GM18517 (cell line): ENCODE measurements at regions not wholly inside any gene's neighbourhood (a gene's known extent, or its start where the extent isn't known, plus 50 kb on each side); places are given as distances from the start of the nearest gene placed in this dataset.

Experiments used
- ATAC-seq: cut with Tn5 transposase; IDR thresholded peaks from one replicate; pipeline ENCODE4 v1.9.1; 2021; ENCODE audit warnings: mild to moderate bottlenecking, moderate library complexity; ENCODE audit not compliant: unreplicated experiment

DNA sequence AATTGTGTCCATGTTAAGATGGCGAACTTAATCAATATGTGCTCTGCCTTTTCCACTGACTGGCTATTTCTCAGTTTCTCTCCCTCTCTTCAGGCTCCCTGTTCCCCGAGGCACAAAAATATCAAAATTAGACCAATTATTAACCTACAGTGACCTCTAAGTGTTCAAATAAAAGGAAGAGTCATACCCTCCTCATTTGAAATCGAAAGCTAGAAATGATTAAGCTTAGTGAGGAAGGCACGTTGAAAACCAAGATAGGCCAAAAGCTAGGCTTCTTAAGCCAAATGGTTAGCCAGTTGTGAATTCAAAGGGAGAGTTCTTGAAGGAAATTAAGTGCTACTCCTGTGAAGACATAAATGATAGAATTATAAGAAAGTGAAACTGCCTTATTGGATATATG is 81.1 kb upstream of the MBL2 start:
- ATAC-seq = peak; percentile 66

DNA sequence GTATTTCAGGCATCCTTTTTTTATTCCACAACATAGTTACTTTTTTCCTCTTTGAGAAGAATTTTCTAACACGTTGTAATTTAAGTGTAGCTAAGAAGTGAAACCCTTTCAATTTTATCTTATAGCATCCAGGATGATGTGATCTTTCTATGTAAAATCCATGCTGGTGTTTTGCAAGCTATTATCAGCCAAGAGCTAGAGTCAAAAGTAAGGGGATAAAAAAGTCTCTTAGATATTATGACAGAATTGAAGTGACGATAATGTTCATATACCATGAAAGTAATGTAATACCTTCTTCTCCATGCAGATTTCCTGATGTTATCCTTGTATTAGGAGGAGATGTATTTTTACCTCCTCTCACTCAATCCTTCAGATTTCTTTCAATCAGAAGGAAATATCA is 64.2 kb upstream of the MBL2 start:
- no peak for ATAC-seq
